Neutrophil (primary cell): ENCODE measurements at regions not wholly inside any gene's neighbourhood (a gene's known extent, or its start where the extent isn't known, plus 50 kb on each side); places are given as distances from the start of the nearest gene placed in this dataset.

Experiments
- H3K27ac ChIP-seq: fragments of 200-600 bp; sonication (generic); 2 replicates; pipeline ENCODE4 v1.5.1; 2016; ENCODE audit warnings: mild to moderate bottlenecking, moderate library complexity
- H3K27me3 ChIP-seq: fragments of 200-600 bp; sonication (generic); 2 replicates; pipeline ENCODE4 v1.6.0; 2016; ENCODE audit warnings: mild to moderate bottlenecking
- H3K36me3 ChIP-seq: fragments of 200-600 bp; sonication (generic); 2 replicates; pipeline ENCODE4 v1.5.1; 2017
- H3K4me1 ChIP-seq, 2 experiments: fragments of 200-600 bp in 1 of 2; sonication (generic) in 1 of 2; 1 replicate in 1 of 2; 2 replicates in 1 of 2; pipeline versions ENCODE4 v1.5.1 to v1.6.1; 2013 to 2016; ENCODE audit warnings: low read depth in 1 of 2, low read length in 1 of 2, mild to moderate bottlenecking in 1 of 2, moderate library complexity in 1 of 2; ENCODE audit not compliant: control insufficient read depth in 1 of 2, insufficient read depth in 1 of 2
- H3K4me3 ChIP-seq, 2 experiments: fragments of 200-600 bp in 1 of 2; sonication (generic) in 1 of 2; 1 replicate in 1 of 2; 2 replicates in 1 of 2; pipeline ENCODE4 v1.5.1; 2013 to 2016; ENCODE audit warnings: low read depth in 1 of 2, low read length in 1 of 2, mild to moderate bottlenecking in 1 of 2, moderate library complexity in 1 of 2
- H3K9me3 ChIP-seq: fragments of 200-600 bp; sonication (generic); 2 replicates; pipeline ENCODE4 v1.5.1; 2016
- TF ChIP-seq, protein P1 (sequence below): fragments of 200-600 bp; sonication (generic); IDR thresholded peaks from 2 replicates; pipeline ENCODE4 v1.5.1; 2016; ENCODE audit warnings: antibody characterized with exemption

DNA sequence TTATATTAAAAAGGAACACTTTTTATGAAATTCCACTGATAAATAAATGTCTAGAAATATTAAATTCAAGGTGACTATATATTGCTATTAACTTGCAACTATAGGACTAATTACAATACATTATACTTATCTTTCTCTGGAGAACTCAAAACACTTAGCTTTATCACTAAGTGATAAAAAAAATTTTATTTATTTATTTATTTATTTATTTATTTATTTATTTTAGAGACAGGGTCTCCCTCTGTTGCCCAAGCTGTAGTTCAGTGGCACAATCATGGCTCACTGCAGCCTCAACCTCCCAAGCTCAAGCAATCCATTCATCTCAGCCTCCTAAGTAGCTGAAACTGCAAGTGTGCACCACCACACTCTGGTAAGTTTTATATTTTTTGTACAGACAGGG is 451.1 kb downstream of the DSC3 start:
- no peak overlapping the region for H3K27ac ChIP-seq
- no peaks in the 10 kb centered on the region for H3K9me3 ChIP-seq
- H3K4me1 ChIP-seq = no peaks in the 10 kb centered on the region
- no peaks in the 10 kb centered on the region for H3K27me3 ChIP-seq
- no peaks in the 10 kb centered on the region for H3K36me3 ChIP-seq
- TF ChIP-seq, protein P1, sequence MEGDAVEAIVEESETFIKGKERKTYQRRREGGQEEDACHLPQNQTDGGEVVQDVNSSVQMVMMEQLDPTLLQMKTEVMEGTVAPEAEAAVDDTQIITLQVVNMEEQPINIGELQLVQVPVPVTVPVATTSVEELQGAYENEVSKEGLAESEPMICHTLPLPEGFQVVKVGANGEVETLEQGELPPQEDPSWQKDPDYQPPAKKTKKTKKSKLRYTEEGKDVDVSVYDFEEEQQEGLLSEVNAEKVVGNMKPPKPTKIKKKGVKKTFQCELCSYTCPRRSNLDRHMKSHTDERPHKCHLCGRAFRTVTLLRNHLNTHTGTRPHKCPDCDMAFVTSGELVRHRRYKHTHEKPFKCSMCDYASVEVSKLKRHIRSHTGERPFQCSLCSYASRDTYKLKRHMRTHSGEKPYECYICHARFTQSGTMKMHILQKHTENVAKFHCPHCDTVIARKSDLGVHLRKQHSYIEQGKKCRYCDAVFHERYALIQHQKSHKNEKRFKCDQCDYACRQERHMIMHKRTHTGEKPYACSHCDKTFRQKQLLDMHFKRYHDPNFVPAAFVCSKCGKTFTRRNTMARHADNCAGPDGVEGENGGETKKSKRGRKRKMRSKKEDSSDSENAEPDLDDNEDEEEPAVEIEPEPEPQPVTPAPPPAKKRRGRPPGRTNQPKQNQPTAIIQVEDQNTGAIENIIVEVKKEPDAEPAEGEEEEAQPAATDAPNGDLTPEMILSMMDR = no peak
- no peak overlapping the region for H3K4me3 ChIP-seq

DNA sequence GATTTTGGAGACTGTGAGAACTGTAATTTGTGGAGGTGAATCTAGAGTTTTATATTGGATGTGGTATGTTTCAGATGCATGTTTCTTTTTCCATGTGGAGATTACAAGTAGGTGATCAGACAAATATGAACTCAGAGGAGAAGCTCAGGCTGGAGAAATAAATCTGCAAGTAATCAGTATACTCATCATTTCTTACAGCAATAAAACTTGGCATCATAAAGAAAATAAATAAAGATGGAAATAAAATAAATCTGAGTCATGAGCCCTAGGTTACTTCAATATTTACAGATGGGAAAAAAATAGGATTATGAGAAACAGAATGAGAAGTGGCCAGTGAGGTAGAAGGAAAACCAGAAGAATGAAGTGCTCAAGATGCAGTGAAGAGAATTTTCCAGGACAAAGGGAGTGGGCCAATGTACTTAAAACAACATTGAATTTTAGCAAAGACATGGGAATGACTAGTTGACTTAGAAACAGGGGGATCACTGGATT is 453.8 kb downstream of the DSC3 start:
- TF ChIP-seq, protein P1 = no peak
- H3K27me3 ChIP-seq = no peaks in the 10 kb centered on the region
- no peaks in the 10 kb centered on the region for H3K9me3 ChIP-seq

DNA sequence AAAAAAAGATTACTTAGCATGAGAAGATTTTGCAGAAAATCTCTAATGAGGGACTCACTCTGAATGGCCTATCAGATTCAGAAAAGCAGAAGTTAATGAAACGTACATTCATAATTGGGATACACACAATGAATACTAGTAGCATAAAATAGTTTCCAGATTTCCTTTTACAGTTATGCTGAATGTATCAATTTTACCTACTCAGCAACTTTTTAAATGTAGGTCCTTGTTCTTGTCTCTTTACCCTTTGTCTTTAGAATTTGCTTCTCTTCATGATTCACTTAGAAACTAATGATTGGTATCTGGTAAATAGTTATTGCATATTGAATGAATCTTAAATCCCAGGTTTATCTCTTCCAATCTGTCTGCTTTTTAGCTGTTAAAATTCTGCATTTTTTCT is 458.8 kb downstream of the DSC3 start:
- Histone ChIP-seq H3K4me3 (no peak overlapping the region), H3K36me3 (no peaks in the 10 kb centered on the region), H3K27ac (no peak overlapping the region), H3K27me3 (no peaks in the 10 kb centered on the region), H3K9me3 (no peaks in the 10 kb centered on the region), H3K4me1 (no peaks in the 10 kb centered on the region)
- TF ChIP-seq, protein P1 = no peak

More for the DNA sequence above, 453.8 kb downstream of the DSC3 start:
- H3K36me3 ChIP-seq = no peaks in the 10 kb centered on the region
- H3K27ac ChIP-seq = no peak overlapping the region
- H3K4me1 ChIP-seq = no peaks in the 10 kb centered on the region
- no peak overlapping the region for H3K4me3 ChIP-seq

DNA sequence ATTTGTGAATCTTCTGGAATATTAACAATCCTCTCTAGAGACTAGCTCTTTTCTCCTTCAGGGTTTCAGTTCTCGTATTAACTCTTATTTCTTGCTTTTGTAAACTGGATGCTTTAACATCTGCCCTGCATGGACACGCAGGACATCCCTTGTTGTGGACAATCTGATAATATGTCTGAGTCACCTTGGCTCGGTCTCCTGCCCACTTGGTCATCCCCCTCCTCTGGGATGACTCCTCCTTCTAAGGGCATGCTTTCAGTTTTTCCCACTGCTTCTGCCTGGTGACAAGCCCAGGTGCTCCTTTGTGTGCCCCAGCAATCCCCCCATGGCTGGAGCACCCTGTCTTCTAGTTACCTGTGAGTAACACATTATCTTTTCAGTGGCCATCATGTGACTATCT is 460.5 kb downstream of the DSC3 start:
- TF ChIP-seq, protein P1 = no peak
- H3K27ac ChIP-seq = no peak overlapping the region
- no peaks in the 10 kb centered on the region for H3K36me3 ChIP-seq
- no peak overlapping the region for H3K4me3 ChIP-seq
- H3K9me3 ChIP-seq = no peaks in the 10 kb centered on the region
- H3K4me1 ChIP-seq = no peaks in the 10 kb centered on the region
- H3K27me3 ChIP-seq = no peaks in the 10 kb centered on the region

DNA sequence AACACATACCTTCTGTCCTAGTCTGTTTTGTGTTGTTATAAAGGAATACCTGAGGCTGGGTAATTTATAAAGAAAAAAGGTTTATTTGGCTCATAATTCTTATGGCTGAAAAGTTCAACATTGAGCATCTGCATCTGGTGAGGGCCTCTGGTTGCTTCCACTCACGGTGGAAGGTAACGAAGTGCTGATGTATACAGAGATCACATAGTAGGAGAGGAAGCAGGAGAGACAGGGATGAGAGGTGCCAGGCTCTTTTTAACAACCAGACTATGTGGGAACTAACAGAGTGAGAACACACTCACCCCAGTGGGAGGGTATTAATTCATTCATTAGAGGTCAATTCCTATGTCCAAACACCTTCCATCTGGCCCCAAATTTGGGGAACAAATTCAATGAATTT is 463.8 kb downstream of the DSC3 start:
- no peaks in the 10 kb centered on the region for H3K9me3 ChIP-seq
- H3K27me3 ChIP-seq = no peaks in the 10 kb centered on the region
- H3K36me3 ChIP-seq = no peaks in the 10 kb centered on the region
- no peak overlapping the region for H3K27ac ChIP-seq
- no peak overlapping the region for H3K4me3 ChIP-seq
- TF ChIP-seq, protein P1 = no peak
- no peaks in the 10 kb centered on the region for H3K4me1 ChIP-seq

DNA sequence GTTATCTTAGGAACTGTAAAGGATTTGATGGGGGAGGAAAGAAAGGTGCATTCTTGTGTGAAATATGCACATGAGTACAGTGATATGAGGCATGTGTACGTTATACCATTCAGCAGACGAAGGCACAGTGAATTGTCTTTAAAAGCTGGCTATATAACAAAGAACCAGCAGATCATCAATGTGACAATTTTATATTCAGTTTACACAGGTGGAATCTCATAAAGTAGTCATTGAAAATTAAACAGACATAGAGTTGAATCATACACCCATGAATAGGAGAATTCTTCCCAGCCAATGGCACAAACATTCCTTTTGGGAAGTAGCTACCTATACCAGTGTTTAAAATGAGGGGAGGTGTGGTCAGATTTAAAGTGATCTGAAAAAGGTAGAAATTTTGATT is 470.3 kb downstream of the DSC3 start:
- Histone ChIP-seq H3K27ac (no peak overlapping the region), H3K4me1 (no peaks in the 10 kb centered on the region), H3K9me3 (no peaks in the 10 kb centered on the region), H3K27me3 (no peaks in the 10 kb centered on the region), H3K4me3 (no peak overlapping the region), H3K36me3 (no peaks in the 10 kb centered on the region)
- TF ChIP-seq, protein P1 = no peak
